AG04450 (cell line): ENCODE measurements at regions not wholly inside any gene's neighbourhood (a gene's known extent, or its start where the extent isn't known, plus 50 kb on each side); places are given as distances from the start of the nearest gene placed in this dataset.

Experiments used
- CTCF ChIA-PET: fragments of 300-600, 350-600 bp; formaldehyde crosslinking; extraction: SDS; loops from one replicate; lab custom pipeline; 2022; ENCODE audit warnings: antibody characterized with exemption, inconsistent platforms; lab: Charles Lee
- POLR2A ChIA-PET: fragments of 350-600 bp; formaldehyde crosslinking; extraction: SDS; loops from one replicate; lab custom pipeline; 2021; ENCODE audit warnings: antibody characterized with exemption, inconsistent platforms; lab: Yijun Ruan, JAX
- DNase-seq: peaks from one replicate; pipeline ENCODE4 v3.0.0-alpha.2; 2011; ENCODE audit warnings: low read depth, low spot score
- H3K27ac ChIP-seq: one replicate; pipeline ENCODE4 v1.5.1; 2012; ENCODE audit warnings: low read depth, low read length, control low read depth
- H3K27me3 ChIP-seq: one replicate; pipeline ENCODE4 v1.6.0; 2012; ENCODE audit warnings: low read length; ENCODE audit not compliant: control insufficient read depth, insufficient read depth
- H3K4me3 ChIP-seq: 2 replicates; pipeline ENCODE4 v1.5.1; 2011; ENCODE audit warnings: mild to moderate bottlenecking, low read depth, low read length, control low read depth
- H3K9me3 ChIP-seq: 2 replicates; pipeline ENCODE4 v1.5.1; 2012; ENCODE audit warnings: low read length; ENCODE audit not compliant: control insufficient read depth, insufficient read depth
- TF ChIP-seq, protein P1 (sequence below): IDR thresholded peaks from 2 replicates; pipeline ENCODE4 v1.5.1; 2011; ENCODE audit warnings: low read depth, low read length, control low read depth, inconsistent platforms

DNA sequence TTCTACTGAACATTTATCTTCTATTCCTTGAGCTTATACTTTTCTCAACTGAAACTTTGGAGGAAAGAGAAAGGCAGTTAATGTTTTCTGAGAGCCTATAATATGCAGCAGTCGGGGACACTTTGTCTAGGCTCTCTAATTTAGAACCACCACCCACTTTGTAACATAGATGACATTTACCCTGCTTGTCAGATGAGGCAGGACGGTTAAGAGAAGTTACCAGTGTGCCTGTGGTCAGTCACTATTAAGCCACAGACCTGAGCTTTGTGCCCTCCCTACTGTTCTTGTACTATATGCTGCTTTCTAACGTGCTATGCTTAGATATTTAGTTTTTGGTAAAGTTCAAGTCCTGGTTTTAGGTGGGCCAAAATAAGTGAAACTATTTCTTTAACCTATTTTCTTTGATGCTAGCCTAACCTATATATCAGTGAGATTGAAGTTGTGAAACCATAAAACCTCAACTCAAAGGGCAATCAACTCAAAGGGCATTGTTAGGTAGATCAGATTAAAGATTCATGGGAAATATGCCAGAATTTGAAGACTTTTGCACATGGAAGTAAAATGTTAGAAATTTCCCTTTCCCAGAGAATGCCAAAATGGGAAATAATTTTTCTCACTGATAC is 156.5 kb upstream of the AGR3 start:
- Histone ChIP-seq H3K27me3 (no peaks in the 10 kb centered on the region), H3K9me3 (no peaks in the 10 kb centered on the region; the same call in 1 of the 2 replicates), H3K27ac (no peak overlapping the region), H3K4me3 (no peak overlapping the region)
- no peak for DNase-seq
- POLR2A ChIA-PET = no interaction called here
- CTCF ChIA-PET = interaction anchor here (0.8 to 0.9 kb wide), 2 partner anchors 23 to 24 kb away, joined by 3 read pairs; no protein-coding TSS in a partner anchor
- TF ChIP-seq, protein P1, sequence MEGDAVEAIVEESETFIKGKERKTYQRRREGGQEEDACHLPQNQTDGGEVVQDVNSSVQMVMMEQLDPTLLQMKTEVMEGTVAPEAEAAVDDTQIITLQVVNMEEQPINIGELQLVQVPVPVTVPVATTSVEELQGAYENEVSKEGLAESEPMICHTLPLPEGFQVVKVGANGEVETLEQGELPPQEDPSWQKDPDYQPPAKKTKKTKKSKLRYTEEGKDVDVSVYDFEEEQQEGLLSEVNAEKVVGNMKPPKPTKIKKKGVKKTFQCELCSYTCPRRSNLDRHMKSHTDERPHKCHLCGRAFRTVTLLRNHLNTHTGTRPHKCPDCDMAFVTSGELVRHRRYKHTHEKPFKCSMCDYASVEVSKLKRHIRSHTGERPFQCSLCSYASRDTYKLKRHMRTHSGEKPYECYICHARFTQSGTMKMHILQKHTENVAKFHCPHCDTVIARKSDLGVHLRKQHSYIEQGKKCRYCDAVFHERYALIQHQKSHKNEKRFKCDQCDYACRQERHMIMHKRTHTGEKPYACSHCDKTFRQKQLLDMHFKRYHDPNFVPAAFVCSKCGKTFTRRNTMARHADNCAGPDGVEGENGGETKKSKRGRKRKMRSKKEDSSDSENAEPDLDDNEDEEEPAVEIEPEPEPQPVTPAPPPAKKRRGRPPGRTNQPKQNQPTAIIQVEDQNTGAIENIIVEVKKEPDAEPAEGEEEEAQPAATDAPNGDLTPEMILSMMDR = no peak

DNA sequence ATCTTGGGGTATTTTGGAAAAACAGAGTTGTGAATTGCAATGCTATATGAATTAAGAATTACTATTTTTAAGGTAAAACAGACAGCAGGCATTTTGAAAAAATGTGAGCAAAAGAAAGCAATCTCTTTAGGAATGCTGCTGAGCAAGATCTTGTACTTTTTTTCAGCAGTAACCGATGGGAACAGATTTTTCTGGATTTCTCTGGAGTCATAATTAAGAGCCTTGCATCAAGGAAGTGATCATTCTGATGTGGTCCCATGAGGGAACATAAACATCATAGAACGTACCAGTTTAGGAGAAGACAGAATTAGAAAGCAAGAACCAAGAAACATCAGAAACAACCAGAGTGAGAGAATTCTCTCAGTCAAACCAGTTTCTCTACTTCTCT is 157.0 kb upstream of the AGR3 start:
- no peaks in the 10 kb centered on the region for H3K27me3 ChIP-seq
- CTCF ChIA-PET = interaction anchor here (0.9 kb wide), 1 partner anchor 24 kb away, joined by 3 read pairs; no protein-coding TSS in a partner anchor
- no peak overlapping the region for H3K27ac ChIP-seq
- DNase-seq = no peak
- H3K4me3 ChIP-seq = no peak overlapping the region
- TF ChIP-seq, protein P1 = no peak
- POLR2A ChIA-PET = no interaction called here
- H3K9me3 ChIP-seq = no peaks in the 10 kb centered on the region

DNA sequence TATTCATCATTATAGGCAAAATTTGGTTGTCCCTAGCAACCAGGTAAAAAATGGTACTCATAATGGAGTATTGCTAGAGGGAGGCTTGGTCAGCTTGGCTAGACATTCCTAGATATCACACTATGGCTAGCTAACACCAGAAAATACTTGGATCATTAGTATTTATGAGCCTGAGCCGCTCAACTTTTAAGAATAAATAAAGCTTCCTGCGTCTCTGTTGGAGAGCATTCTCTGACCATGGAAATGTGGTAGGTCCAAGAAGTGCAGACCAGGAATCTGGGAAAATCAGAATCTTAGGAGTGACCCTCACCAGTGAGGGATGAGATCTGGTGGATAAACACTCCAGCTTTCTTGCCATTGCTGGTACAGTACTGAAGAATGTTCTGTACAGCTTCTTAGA is 157.6 kb upstream of the AGR3 start:
- no peaks in the 10 kb centered on the region for H3K9me3 ChIP-seq
- CTCF ChIA-PET = interaction anchor here (0.6 to 0.9 kb wide), 3 partner anchors 19 to 57 kb away, joined by 3 to 5 read pairs (median 3); no protein-coding TSS in a partner anchor
- H3K27ac ChIP-seq = no peak overlapping the region
- H3K27me3 ChIP-seq = no peaks in the 10 kb centered on the region
- H3K4me3 ChIP-seq = no peak overlapping the region
- TF ChIP-seq, protein P1 = no peak
- POLR2A ChIA-PET = no interaction called here
- DNase-seq = no peak

DNA sequence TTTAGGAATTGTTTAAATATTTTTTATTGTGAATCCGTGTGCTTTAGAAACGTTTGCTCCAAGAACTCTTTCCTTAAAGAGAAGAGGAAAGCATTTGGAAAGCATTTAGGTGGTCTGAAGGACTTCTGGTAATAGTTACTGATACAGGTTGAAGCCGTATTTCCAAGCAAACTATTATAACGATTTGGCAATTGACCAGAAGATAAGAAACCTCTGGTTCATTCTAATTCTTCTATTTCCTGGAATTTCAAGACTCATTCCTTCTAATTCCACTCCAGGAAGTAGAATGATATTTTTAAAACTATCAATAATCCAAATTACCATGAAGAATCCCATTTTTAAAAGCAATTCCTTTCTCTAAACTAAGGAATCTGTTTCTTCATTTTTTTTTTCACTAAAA is 158.9 kb upstream of the AGR3 start:
- TF ChIP-seq, protein P1 = no peak
- H3K27me3 ChIP-seq = no peaks in the 10 kb centered on the region
- DNase-seq = no peak
- no peak overlapping the region for H3K27ac ChIP-seq
- CTCF ChIA-PET = no interaction called here
- no peaks in the 10 kb centered on the region for H3K9me3 ChIP-seq
- no peak overlapping the region for H3K4me3 ChIP-seq
- POLR2A ChIA-PET = no interaction called here

DNA sequence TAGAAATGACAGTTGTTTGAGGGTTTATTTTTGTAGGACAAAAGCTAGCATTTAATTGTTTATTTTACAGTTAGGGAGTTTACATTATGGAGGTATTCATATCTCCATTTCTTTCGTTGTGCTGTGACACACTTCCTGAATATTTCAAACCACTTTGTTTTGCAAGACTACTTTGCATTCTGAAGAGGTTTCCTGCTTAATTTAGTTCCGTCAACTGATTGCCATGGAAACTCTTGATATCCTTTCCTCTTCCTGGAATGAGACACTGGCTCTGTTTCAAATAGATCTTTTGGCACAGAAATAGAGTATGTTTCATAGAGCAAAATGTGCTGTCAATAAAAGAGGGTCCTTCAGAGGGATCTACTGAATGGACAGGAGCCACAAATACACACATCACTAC is 159.5 kb upstream of the AGR3 start:
- Histone ChIP-seq H3K4me3 (no peak overlapping the region), H3K9me3 (no peaks in the 10 kb centered on the region), H3K27ac (no peak overlapping the region), H3K27me3 (no peaks in the 10 kb centered on the region)
- CTCF ChIA-PET = no interaction called here
- POLR2A ChIA-PET = no interaction called here
- peak; percentile 65 for DNase-seq
- TF ChIP-seq, protein P1 = no peak
